ENCODE measurements at regions not wholly inside any gene's neighbourhood (a gene's known extent, or its start where the extent isn't known, plus 50 kb on each side); places are given as distances from the start of the nearest gene placed in this dataset.

GRCh38 chr5:171585981-171586380 lies 166.5 kb downstream of the FGF18 start:
- TF ChIP-seq CREB1 (IDR thresholded peaks at IDR 0.05; ENCODE audit: low read depth): no peak

- TF ChIP-seq YY1 (IDR thresholded peaks at IDR 0.05; ENCODE audit: low read depth) (no peak), TCF12 (IDR thresholded peaks at IDR 0.05; ENCODE audit: low read depth) (no peak), RAD21 (IDR thresholded peaks at IDR 0.05; ENCODE audit: low read depth) (no peak), EGR1 (IDR thresholded peaks at IDR 0.05) (no peak), MAX (IDR thresholded peaks at IDR 0.05) (no peak), FOXM1 (IDR thresholded peaks at IDR 0.05; ENCODE audit: borderline replicate concordance, low read depth) (no peak), CREB1 (IDR thresholded peaks at IDR 0.05; ENCODE audit: low read depth) (no peak), CEBPB (IDR thresholded peaks at IDR 0.05) (no peak), NFIC (IDR thresholded peaks at IDR 0.05) (no peak), TAF1 (IDR thresholded peaks at IDR 0.05; ENCODE audit: low read depth) (no peak), EP300 (IDR thresholded peaks at IDR 0.05; ENCODE audit: borderline replicate concordance) (no peak), ZBTB7A (IDR thresholded peaks at IDR 0.05; ENCODE audit: low read depth) (no peak), TEAD4 (IDR thresholded peaks at IDR 0.05) (no peak), USF1 (IDR thresholded peaks at IDR 0.05) (no peak), REST (IDR thresholded peaks at IDR 0.05; ENCODE audit: low read depth) (no peak)
These were observed 167.0 kb downstream of the FGF18 start for GRCh38 chr5:171586436-171586835.

- TF ChIP-seq YY1 (IDR thresholded peaks at IDR 0.05; ENCODE audit: low read depth) (no peak), TCF12 (IDR thresholded peaks at IDR 0.05; ENCODE audit: low read depth) (no peak), CEBPB (IDR thresholded peaks at IDR 0.05) (no peak), ZBTB7A (IDR thresholded peaks at IDR 0.05; ENCODE audit: low read depth) (no peak), RAD21 (IDR thresholded peaks at IDR 0.05; ENCODE audit: low read depth) (no peak), NFIC (IDR thresholded peaks at IDR 0.05) (no peak), MAX (IDR thresholded peaks at IDR 0.05) (no peak), TAF1 (IDR thresholded peaks at IDR 0.05; ENCODE audit: low read depth) (no peak), EP300 (IDR thresholded peaks at IDR 0.05; ENCODE audit: borderline replicate concordance) (no peak), REST (IDR thresholded peaks at IDR 0.05; ENCODE audit: low read depth) (no peak), TEAD4 (IDR thresholded peaks at IDR 0.05) (no peak), FOXM1 (IDR thresholded peaks at IDR 0.05; ENCODE audit: borderline replicate concordance, low read depth) (no peak), CREB1 (IDR thresholded peaks at IDR 0.05; ENCODE audit: low read depth) (no peak), USF1 (IDR thresholded peaks at IDR 0.05) (no peak), EGR1 (IDR thresholded peaks at IDR 0.05) (no peak)
These were observed 168.6 kb downstream of the FGF18 start for GRCh38 chr5:171588046-171588445.

- no peak for TF ChIP-seq ZBTB7A (IDR thresholded peaks at IDR 0.05; ENCODE audit: low read depth)
- no peak for TF ChIP-seq YY1 (IDR thresholded peaks at IDR 0.05; ENCODE audit: low read depth)
- TF ChIP-seq CEBPB (IDR thresholded peaks at IDR 0.05): no peak
- TF ChIP-seq REST (IDR thresholded peaks at IDR 0.05; ENCODE audit: low read depth): no peak
- TF ChIP-seq USF1 (IDR thresholded peaks at IDR 0.05): no peak
- TF ChIP-seq RAD21 (IDR thresholded peaks at IDR 0.05; ENCODE audit: low read depth): no peak
- no peak for TF ChIP-seq MAX (IDR thresholded peaks at IDR 0.05)
- no peak for TF ChIP-seq EGR1 (IDR thresholded peaks at IDR 0.05)
- TF ChIP-seq TAF1 (IDR thresholded peaks at IDR 0.05; ENCODE audit: low read depth): no peak
- no peak for TF ChIP-seq CREB1 (IDR thresholded peaks at IDR 0.05; ENCODE audit: low read depth)
- no peak for TF ChIP-seq EP300 (IDR thresholded peaks at IDR 0.05; ENCODE audit: borderline replicate concordance)
- TF ChIP-seq NFIC (IDR thresholded peaks at IDR 0.05): no peak
- no peak for TF ChIP-seq FOXM1 (IDR thresholded peaks at IDR 0.05; ENCODE audit: borderline replicate concordance, low read depth)
- no peak for TF ChIP-seq TEAD4 (IDR thresholded peaks at IDR 0.05)
- no peak for TF ChIP-seq TCF12 (IDR thresholded peaks at IDR 0.05; ENCODE audit: low read depth)
These were observed 169.3 kb downstream of the FGF18 start for GRCh38 chr5:171588790-171589189.
